Liver (tissue), 8 donors: ENCODE measurements at regions not wholly inside any gene's neighbourhood (a gene's known extent, or its start where the extent isn't known, plus 50 kb on each side); places are given as distances from the start of the nearest gene placed in this dataset.

ENCODE experiments used
- DNase-seq: peaks from one replicate; pipeline ENCODE4 v3.0.0-alpha.2; 2017; ENCODE audit warnings: low spot score
- H3K27ac ChIP-seq, 2 donors: one replicate each; pipeline ENCODE4 v1.7.0; 2013; ENCODE audit warnings: inconsistent platforms in 2 of 2, low read length in 2 of 2, control low read depth in 1 of 2, low read depth in 1 of 2, mild to moderate bottlenecking in 1 of 2
- H3K27me3 ChIP-seq, 4 donors: one replicate each; pipeline versions ENCODE4 v1.6.1 to v1.7.0; 2013; ENCODE audit warnings: low read length in 3 of 4, inconsistent platforms in 1 of 4, mild to moderate bottlenecking in 1 of 4, moderate library complexity in 1 of 4; ENCODE audit not compliant: control insufficient read depth in 4 of 4, insufficient read depth in 4 of 4
- H3K36me3 ChIP-seq, 4 donors: one replicate each; pipeline versions ENCODE4 v1.6.1 to v1.7.0; 2013; ENCODE audit warnings: low read length in 3 of 4, mild to moderate bottlenecking in 3 of 4, low read depth in 1 of 4, moderate library complexity in 1 of 4; ENCODE audit not compliant: control insufficient read depth in 4 of 4, insufficient read depth in 3 of 4
- H3K4me1 ChIP-seq, 4 donors: one replicate each; pipeline versions ENCODE4 v1.6.1 to v1.7.0; 2013; ENCODE audit warnings: low read length in 3 of 4, mild to moderate bottlenecking in 3 of 4, moderate library complexity in 1 of 4; ENCODE audit not compliant: control insufficient read depth in 4 of 4, insufficient read depth in 4 of 4
- H3K4me3 ChIP-seq, 3 donors: one replicate each; pipeline versions ENCODE4 v1.6.1 to v1.7.0; 2013; ENCODE audit warnings: low read length in 3 of 3, control low read depth in 1 of 3, low read depth in 1 of 3, mild to moderate bottlenecking in 1 of 3
- H3K9ac ChIP-seq, 2 donors: one replicate each; pipeline ENCODE4 v1.7.0; 2013; ENCODE audit warnings: low read length in 2 of 2, mild to moderate bottlenecking in 2 of 2, moderate library complexity in 2 of 2, control low read depth in 1 of 2, low read depth in 1 of 2
- H3K9me3 ChIP-seq, 4 donors: one replicate each; pipeline versions ENCODE4 v1.6.1 to v1.7.0; 2013; ENCODE audit warnings: low read length in 3 of 4; ENCODE audit not compliant: control insufficient read depth in 4 of 4
- ATF3 ChIP-seq: IDR thresholded peaks from 2 replicates; pipeline ENCODE4 v1.6.1; 2016; ENCODE audit warnings: antibody characterized with exemption
- CTCF ChIP-seq: fragments of 150-350 bp; IDR thresholded peaks from 2 replicates; pipeline ENCODE4 v1.5.1; 2017; ENCODE audit warnings: improper control_type of control experiment, low read depth, low read length; ENCODE audit not compliant: missing input control
- EGR1 ChIP-seq, 2 donors: IDR thresholded peaks; 2 replicates each; pipeline ENCODE4 v1.6.1; 2016 to 2018; ENCODE audit warnings: antibody characterized with exemption in 2 of 2, low read depth in 2 of 2
- FOXA1 ChIP-seq: IDR thresholded peaks from 2 replicates; pipeline ENCODE4 v1.6.1; 2016; ENCODE audit warnings: antibody characterized with exemption
- FOXA2 ChIP-seq: IDR thresholded peaks from 2 replicates; pipeline ENCODE4 v1.6.1; 2016; ENCODE audit warnings: antibody characterized with exemption
- GABPA ChIP-seq, 2 donors: IDR thresholded peaks in 1 of 2; conservative IDR thresholded peaks in 1 of 2; 2 replicates each; pipeline ENCODE4 v1.6.1; 2016; ENCODE audit warnings: antibody characterized with exemption in 2 of 2, mild to moderate bottlenecking in 1 of 2, moderate library complexity in 1 of 2
- HNF4A ChIP-seq, 2 donors: conservative IDR thresholded peaks; 2 replicates each; pipeline ENCODE4 v1.6.1; 2016; ENCODE audit warnings: antibody characterized with exemption in 2 of 2, mild to moderate bottlenecking in 2 of 2
- HNF4G ChIP-seq: IDR thresholded peaks from 2 replicates; pipeline ENCODE4 v1.6.1; 2016; ENCODE audit warnings: antibody characterized with exemption
- JUND ChIP-seq, 2 donors: IDR thresholded peaks; 2 replicates each; pipeline ENCODE4 v1.6.1; 2016; ENCODE audit warnings: antibody characterized with exemption in 2 of 2
- NR2F2 ChIP-seq: IDR thresholded peaks from 2 replicates; pipeline ENCODE4 v1.6.1; 2016; ENCODE audit warnings: antibody characterized with exemption
- RAD21 ChIP-seq, 2 donors: IDR thresholded peaks; 2 replicates each; pipeline ENCODE4 v1.6.1; 2016; ENCODE audit warnings: antibody characterized with exemption in 2 of 2, mild to moderate bottlenecking in 2 of 2
- RXRA ChIP-seq, 2 donors: IDR thresholded peaks; 2 replicates each; pipeline ENCODE4 v1.6.1; 2017 to 2018; ENCODE audit warnings: antibody characterized with exemption in 2 of 2, mild to moderate bottlenecking in 1 of 2
- SP1 ChIP-seq: IDR thresholded peaks from 2 replicates; pipeline ENCODE4 v1.6.1; 2018; ENCODE audit warnings: antibody characterized with exemption, mild to moderate bottlenecking
- TAF1 ChIP-seq: conservative IDR thresholded peaks from 2 replicates; pipeline ENCODE4 v1.6.1; 2016; ENCODE audit warnings: antibody characterized with exemption, mild to moderate bottlenecking
- YY1 ChIP-seq: IDR thresholded peaks from 2 replicates; pipeline ENCODE4 v1.6.1; 2016; ENCODE audit warnings: antibody characterized with exemption, mild to moderate bottlenecking
- WGBS: extraction: QIAGEN DNeasy Blood & Tissue Kit; methylation state at CpG from one replicate; pipeline ENCODE4 v1.1.7; 2013; 5-methylcytosine and 5-hydroxymethylcytosine counted together
- TF ChIP-seq, protein P1 (sequence below): IDR thresholded peaks from 2 replicates; pipeline ENCODE4 v1.6.1; 2016; ENCODE audit warnings: antibody characterized with exemption
- TF ChIP-seq, protein P2 (sequence below): IDR thresholded peaks from 2 replicates; pipeline ENCODE4 v1.6.1; 2016; ENCODE audit warnings: antibody characterized with exemption
- TF ChIP-seq, protein P3 (sequence below): IDR thresholded peaks from 2 replicates; pipeline ENCODE4 v1.6.1; 2016; ENCODE audit warnings: antibody characterized with exemption, mild to moderate bottlenecking
- donor health status: healthy.
- donor health status: healthy.
- donor health status: healthy.
- donor health status: healthy.
- donor health status: healthy.

GRCh38 chr2:56680971-56681631 lies 497.3 kb downstream of the CCDC85A start:
- TF ChIP-seq CTCF (no peak), RAD21 (IDR thresholded peaks at IDR 0.05) (no peak), ATF3 (no peak), GABPA (IDR thresholded peaks at IDR 0.05 in 1 of 2, conservative IDR thresholded peaks at IDR 0.05 in 1 of 2) (no peak), HNF4G (no peak), SP1 (no peak), YY1 (no peak), NR2F2 (no peak), EGR1 (IDR thresholded peaks at IDR 0.05; ENCODE audit: low read depth in 2 of 2) (no peak), JUND (IDR thresholded peaks at IDR 0.05) (no peak), TAF1 (no peak), HNF4A (conservative IDR thresholded peaks at IDR 0.05) (no peak), FOXA2 (no peak), FOXA1 (no peak), RXRA (IDR thresholded peaks at IDR 0.05) (no peak)
- TF ChIP-seq, protein P1, sequence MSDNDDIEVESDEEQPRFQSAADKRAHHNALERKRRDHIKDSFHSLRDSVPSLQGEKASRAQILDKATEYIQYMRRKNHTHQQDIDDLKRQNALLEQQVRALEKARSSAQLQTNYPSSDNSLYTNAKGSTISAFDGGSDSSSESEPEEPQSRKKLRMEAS = no peak
- TF ChIP-seq, protein P2, sequence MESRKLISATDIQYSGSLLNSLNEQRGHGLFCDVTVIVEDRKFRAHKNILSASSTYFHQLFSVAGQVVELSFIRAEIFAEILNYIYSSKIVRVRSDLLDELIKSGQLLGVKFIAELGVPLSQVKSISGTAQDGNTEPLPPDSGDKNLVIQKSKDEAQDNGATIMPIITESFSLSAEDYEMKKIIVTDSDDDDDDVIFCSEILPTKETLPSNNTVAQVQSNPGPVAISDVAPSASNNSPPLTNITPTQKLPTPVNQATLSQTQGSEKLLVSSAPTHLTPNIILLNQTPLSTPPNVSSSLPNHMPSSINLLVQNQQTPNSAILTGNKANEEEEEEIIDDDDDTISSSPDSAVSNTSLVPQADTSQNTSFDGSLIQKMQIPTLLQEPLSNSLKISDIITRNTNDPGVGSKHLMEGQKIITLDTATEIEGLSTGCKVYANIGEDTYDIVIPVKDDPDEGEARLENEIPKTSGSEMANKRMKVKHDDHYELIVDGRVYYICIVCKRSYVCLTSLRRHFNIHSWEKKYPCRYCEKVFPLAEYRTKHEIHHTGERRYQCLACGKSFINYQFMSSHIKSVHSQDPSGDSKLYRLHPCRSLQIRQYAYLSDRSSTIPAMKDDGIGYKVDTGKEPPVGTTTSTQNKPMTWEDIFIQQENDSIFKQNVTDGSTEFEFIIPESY = no peak
- TF ChIP-seq, protein P3, sequence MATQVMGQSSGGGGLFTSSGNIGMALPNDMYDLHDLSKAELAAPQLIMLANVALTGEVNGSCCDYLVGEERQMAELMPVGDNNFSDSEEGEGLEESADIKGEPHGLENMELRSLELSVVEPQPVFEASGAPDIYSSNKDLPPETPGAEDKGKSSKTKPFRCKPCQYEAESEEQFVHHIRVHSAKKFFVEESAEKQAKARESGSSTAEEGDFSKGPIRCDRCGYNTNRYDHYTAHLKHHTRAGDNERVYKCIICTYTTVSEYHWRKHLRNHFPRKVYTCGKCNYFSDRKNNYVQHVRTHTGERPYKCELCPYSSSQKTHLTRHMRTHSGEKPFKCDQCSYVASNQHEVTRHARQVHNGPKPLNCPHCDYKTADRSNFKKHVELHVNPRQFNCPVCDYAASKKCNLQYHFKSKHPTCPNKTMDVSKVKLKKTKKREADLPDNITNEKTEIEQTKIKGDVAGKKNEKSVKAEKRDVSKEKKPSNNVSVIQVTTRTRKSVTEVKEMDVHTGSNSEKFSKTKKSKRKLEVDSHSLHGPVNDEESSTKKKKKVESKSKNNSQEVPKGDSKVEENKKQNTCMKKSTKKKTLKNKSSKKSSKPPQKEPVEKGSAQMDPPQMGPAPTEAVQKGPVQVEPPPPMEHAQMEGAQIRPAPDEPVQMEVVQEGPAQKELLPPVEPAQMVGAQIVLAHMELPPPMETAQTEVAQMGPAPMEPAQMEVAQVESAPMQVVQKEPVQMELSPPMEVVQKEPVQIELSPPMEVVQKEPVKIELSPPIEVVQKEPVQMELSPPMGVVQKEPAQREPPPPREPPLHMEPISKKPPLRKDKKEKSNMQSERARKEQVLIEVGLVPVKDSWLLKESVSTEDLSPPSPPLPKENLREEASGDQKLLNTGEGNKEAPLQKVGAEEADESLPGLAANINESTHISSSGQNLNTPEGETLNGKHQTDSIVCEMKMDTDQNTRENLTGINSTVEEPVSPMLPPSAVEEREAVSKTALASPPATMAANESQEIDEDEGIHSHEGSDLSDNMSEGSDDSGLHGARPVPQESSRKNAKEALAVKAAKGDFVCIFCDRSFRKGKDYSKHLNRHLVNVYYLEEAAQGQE = no peak
- no peaks in the 10 kb centered on the region for H3K27me3 ChIP-seq
- no peaks in the 10 kb centered on the region for H3K9me3 ChIP-seq
- no peaks in the 10 kb centered on the region for H3K4me1 ChIP-seq
- H3K36me3 ChIP-seq = no peaks in the 10 kb centered on the region
- H3K4me3 ChIP-seq = no peak overlapping the region
- H3K27ac ChIP-seq = no peak overlapping the region
- WGBS = 64% methylated on average over 3 of the region's 3 CpGs
- no peak for DNase-seq
- no peak overlapping the region for H3K9ac ChIP-seq
